Brain microvascular endothelial cell (primary cell): ENCODE measurements at regions not wholly inside any gene's neighbourhood (a gene's known extent, or its start where the extent isn't known, plus 50 kb on each side); places are given as distances from the start of the nearest gene placed in this dataset.

Experiments used
- DNase-seq: peaks from one replicate; pipeline ENCODE4 v3.0.0-alpha.2; 2020
- H3K27ac ChIP-seq: fragments of 250-450 bp; sonication (Bioruptor Pico); 2 replicates; pipeline ENCODE4 v1.5.1; 2020; ENCODE audit warnings: mild to moderate bottlenecking, moderate library complexity
- H3K27me3 ChIP-seq: fragments of 250-450 bp; sonication (Bioruptor Pico); replicated peaks from 2 replicates; pipeline ENCODE4 v1.5.1; 2020; ENCODE audit warnings: mild to moderate bottlenecking
- H3K36me3 ChIP-seq: fragments of 250-450 bp; sonication (Bioruptor Pico); replicated peaks from 2 replicates; pipeline ENCODE4 v1.5.1; 2020; ENCODE audit warnings: mild to moderate bottlenecking
- H3K4me3 ChIP-seq: 2 replicates; pipeline ENCODE4 v1.5.1; 2011; ENCODE audit warnings: low read depth, mild to moderate bottlenecking, control low read depth, low read length, moderate library complexity
- CTCF ChIP-seq: IDR thresholded peaks from 2 replicates; pipeline ENCODE4 v1.5.1; 2011; ENCODE audit warnings: low read depth, mild to moderate bottlenecking, moderate library complexity, low read length, control low read depth, inconsistent platforms; ENCODE audit errors: missing control alignments
- in situ Hi-C: cut with HindIII; loops from 2 replicates; pipeline ENCODE4 v1.10.0; 2017; ENCODE audit warnings: low sequenced_read_pairs, low pct_ligation_motif_present

GRCh38 chr2:207227062-207227748 lies 61.5 kb upstream of the KLF7 start:
- no peak for TF ChIP-seq CTCF
- Histone ChIP-seq H3K4me3 (no peak overlapping the region), H3K27ac (peak overlapping the region; percentile 23), H3K27me3 (no peaks in the 10 kb centered on the region), H3K36me3 (no peaks in the 10 kb centered on the region)
- DNase-seq: peak; percentile 49
- in situ Hi-C loops: no loop called here

GRCh38 chr2:207227749-207228145 lies 62.0 kb upstream of the KLF7 start:
- no peak for TF ChIP-seq CTCF
- Histone ChIP-seq H3K36me3 (no peaks in the 10 kb centered on the region), H3K27ac (peak overlapping the region; percentile 23), H3K4me3 (no peak overlapping the region), H3K27me3 (no peaks in the 10 kb centered on the region)
- in situ Hi-C loops: no loop called here
- no peak for DNase-seq

- Histone ChIP-seq H3K36me3 (no peaks in the 10 kb centered on the region), H3K27me3 (no peaks in the 10 kb centered on the region), H3K4me3 (no peak overlapping the region), H3K27ac (no peak overlapping the region)
- no peak for TF ChIP-seq CTCF
- no peak for DNase-seq
- in situ Hi-C loops: no loop called here
Measured at GRCh38 chr2:207228402-207228801, 62.7 kb upstream of the KLF7 start.

GRCh38 chr2:207229161-207229560 lies 63.4 kb upstream of the KLF7 start:
- Histone ChIP-seq H3K27ac (no peak overlapping the region), H3K27me3 (no peaks in the 10 kb centered on the region), H3K36me3 (no peaks in the 10 kb centered on the region), H3K4me3 (no peak overlapping the region)
- no peak for DNase-seq
- TF ChIP-seq CTCF: no peak
- in situ Hi-C loops: no loop called here

GRCh38 chr2:207230261-207231105 lies 64.7 kb upstream of the KLF7 start:
- no peak overlapping the region for H3K4me3 ChIP-seq
- no peaks in the 10 kb centered on the region for H3K36me3 ChIP-seq
- H3K27ac ChIP-seq: peak overlapping the region; percentile 97
- DNase-seq: no peak
- in situ Hi-C loops: no loop called here
- H3K27me3 ChIP-seq: no peaks in the 10 kb centered on the region
- TF ChIP-seq CTCF: peak; percentile 74
